Heart left ventricle (tissue), 16 donors: ENCODE measurements at regions not wholly inside any gene's neighbourhood (a gene's known extent, or its start where the extent isn't known, plus 50 kb on each side); places are given as distances from the start of the nearest gene placed in this dataset.

Experiments
- ATAC-seq, 4 donors: fragments of 200-7000 bp; cut with Tn5 transposase; one replicate each; pipeline ENCODE4 v1.9.1; 2020 to 2022; ENCODE audit warnings: moderate library complexity in 4 of 4, mild to moderate bottlenecking in 3 of 4, moderate number of reproducible peaks in 1 of 4
- DNase-seq, 5 donors: peaks; one replicate each; pipeline ENCODE4 v3.0.0-alpha.2; 2020
- H3K27ac ChIP-seq, 12 donors: fragments of 200-600 bp; sonication (generic) in 4 of 12; one replicate each; pipeline versions ENCODE4 v1.5.0 to v1.8.0; 2016 to 2022; ENCODE audit warnings: mild to moderate bottlenecking in 2 of 12
- H3K27me3 ChIP-seq, 9 donors: fragments of 200-600 bp; sonication (generic) in 2 of 9; one replicate each; pipeline versions ENCODE4 v1.5.1 to v1.8.0; 2016 to 2022; ENCODE audit warnings: mild to moderate bottlenecking in 3 of 9
- H3K36me3 ChIP-seq, 9 donors: fragments of 200-600 bp; sonication (generic) in 2 of 9; one replicate each; pipeline versions ENCODE4 v1.5.0 to v1.8.0; 2018 to 2022; ENCODE audit warnings: mild to moderate bottlenecking in 2 of 9
- H3K4me1 ChIP-seq, 12 donors: fragments of 200-600 bp; sonication (generic) in 4 of 12; one replicate each; pipeline versions ENCODE4 v1.5.0 to v1.8.0; 2016 to 2022; ENCODE audit warnings: mild to moderate bottlenecking in 3 of 12
- H3K4me3 ChIP-seq, 12 donors: fragments of 200-600 bp; sonication (generic) in 4 of 12; one replicate each; pipeline versions ENCODE4 v1.5.0 to v1.8.0; 2017 to 2022; ENCODE audit warnings: mild to moderate bottlenecking in 9 of 12, moderate library complexity in 4 of 12
- H3K9me3 ChIP-seq, 12 donors: fragments of 200-600 bp; sonication (generic) in 4 of 12; one replicate each; pipeline versions ENCODE4 v1.5.0 to v1.8.0; 2016 to 2022; ENCODE audit warnings: mild to moderate bottlenecking in 1 of 12
- POLR2A ChIP-seq, 2 donors: fragments of 450-650 bp; IDR thresholded peaks; one replicate each; pipeline ENCODE4 v1.6.1; 2017; ENCODE audit warnings: antibody characterized with exemption in 2 of 2, mild to moderate bottlenecking in 2 of 2, moderate library complexity in 2 of 2
- WGBS, 4 donors: extraction: QIAGEN DNeasy Blood & Tissue Kit in 2 of 4; methylation state at CpG; one replicate each; pipeline versions ENCODE4 v1.1.5 to v1.1.7; 2013 to 2018; 5-methylcytosine and 5-hydroxymethylcytosine counted together
- intact Hi-C, 10 donors: fragments of 100-400 bp; cut with DNase I; formaldehyde crosslinking; loops; one replicate each; pipeline versions ENCODE4 v1.11.1 to v1.14.2; 2022
- TF ChIP-seq, protein P1 (sequence below), 12 donors: fragments of 200-600 bp; sonication (generic) in 4 of 12; IDR thresholded peaks; one replicate each; pipeline versions ENCODE4 v1.5.0 to v1.8.0; 2018 to 2022; ENCODE audit warnings: antibody characterized with exemption in 12 of 12, mild to moderate bottlenecking in 5 of 12
- donor health status: ischemic (EF 13 %, LVEDD 7.1; RV severe dilation, severe dysfunction).
- donor health status: healthy with polysubstance abuse.
- donor health status: DM: no; HTN: yes; CAD: no.
- donor health status: DM: no; HTN: no; CAD: no.
- donor health status: ischemic (EF 25% LVEDD 6.9; RV normal size, moderate dysfunction).
- donor health status: ischemic (EF 25% LVEDD 5.7; RV mildly dilated, moderate dysfunction).
- donor health status: healthy.
- donor health status: DM: yes; HTN: yes; CAD: no.
- donor health status: ischemic (EF 35%, LVEDD 5.7; RV mildly dilated, moderate dysfunction).
- donor health status: nonischemic (EF 11% LVEDD 7.7; RV severe dilation, severe dysfunction).
- donor health status: DM: yes; HTN: yes; CAD: no.
- donor health status: PGD.
- donor health status: ischemic (EF 29% LVEDD 5.4; RV normal size, mild dysfunction).
- donor health status: nonischemic (EF 23%, LVEDD 6.1; RV moderate dilation, normal function).

DNA sequence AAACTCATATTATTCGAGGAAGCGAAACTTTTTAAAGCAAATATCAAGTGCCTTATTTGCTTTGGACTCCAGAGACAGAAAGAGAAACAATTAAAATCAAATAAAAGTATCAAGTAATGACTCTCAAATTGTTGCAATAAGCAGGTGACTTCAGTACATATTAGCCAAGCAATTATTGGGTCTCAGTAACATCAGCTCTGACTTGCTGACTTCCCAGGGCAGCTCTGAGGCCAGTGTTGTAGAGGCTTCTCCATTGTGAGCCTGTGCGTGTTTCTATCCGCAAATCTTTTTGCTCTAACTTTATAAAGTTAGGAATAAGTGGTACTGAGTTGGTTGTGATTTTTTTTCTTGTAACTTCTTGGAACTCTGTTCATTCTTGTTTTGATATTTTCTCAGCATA, 186.8 kb upstream of the PRLR start:
- intact Hi-C loops, result no loop called here
- no peak for ATAC-seq
- Histone ChIP-seq H3K4me3 (no peak overlapping the region), H3K4me1 (no peaks in the 10 kb centered on the region), H3K27me3 (no peaks in the 10 kb centered on the region), H3K27ac (no peak overlapping the region), H3K36me3 (no peaks in the 10 kb centered on the region), H3K9me3 (peaks cover 0 to 2% (median 0%) of the 10 kb centered on the region in 12 donors)
- 88 to 92% (median 90%) methylated on average over 4 of the region's 4 CpGs for WGBS, 4 donors
- TF ChIP-seq, protein P1, sequence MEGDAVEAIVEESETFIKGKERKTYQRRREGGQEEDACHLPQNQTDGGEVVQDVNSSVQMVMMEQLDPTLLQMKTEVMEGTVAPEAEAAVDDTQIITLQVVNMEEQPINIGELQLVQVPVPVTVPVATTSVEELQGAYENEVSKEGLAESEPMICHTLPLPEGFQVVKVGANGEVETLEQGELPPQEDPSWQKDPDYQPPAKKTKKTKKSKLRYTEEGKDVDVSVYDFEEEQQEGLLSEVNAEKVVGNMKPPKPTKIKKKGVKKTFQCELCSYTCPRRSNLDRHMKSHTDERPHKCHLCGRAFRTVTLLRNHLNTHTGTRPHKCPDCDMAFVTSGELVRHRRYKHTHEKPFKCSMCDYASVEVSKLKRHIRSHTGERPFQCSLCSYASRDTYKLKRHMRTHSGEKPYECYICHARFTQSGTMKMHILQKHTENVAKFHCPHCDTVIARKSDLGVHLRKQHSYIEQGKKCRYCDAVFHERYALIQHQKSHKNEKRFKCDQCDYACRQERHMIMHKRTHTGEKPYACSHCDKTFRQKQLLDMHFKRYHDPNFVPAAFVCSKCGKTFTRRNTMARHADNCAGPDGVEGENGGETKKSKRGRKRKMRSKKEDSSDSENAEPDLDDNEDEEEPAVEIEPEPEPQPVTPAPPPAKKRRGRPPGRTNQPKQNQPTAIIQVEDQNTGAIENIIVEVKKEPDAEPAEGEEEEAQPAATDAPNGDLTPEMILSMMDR (IDR thresholded peaks at IDR 0.05), result no peak
- no peak for TF ChIP-seq POLR2A (IDR thresholded peaks at IDR 0.05)
- DNase-seq, result no peak

DNA sequence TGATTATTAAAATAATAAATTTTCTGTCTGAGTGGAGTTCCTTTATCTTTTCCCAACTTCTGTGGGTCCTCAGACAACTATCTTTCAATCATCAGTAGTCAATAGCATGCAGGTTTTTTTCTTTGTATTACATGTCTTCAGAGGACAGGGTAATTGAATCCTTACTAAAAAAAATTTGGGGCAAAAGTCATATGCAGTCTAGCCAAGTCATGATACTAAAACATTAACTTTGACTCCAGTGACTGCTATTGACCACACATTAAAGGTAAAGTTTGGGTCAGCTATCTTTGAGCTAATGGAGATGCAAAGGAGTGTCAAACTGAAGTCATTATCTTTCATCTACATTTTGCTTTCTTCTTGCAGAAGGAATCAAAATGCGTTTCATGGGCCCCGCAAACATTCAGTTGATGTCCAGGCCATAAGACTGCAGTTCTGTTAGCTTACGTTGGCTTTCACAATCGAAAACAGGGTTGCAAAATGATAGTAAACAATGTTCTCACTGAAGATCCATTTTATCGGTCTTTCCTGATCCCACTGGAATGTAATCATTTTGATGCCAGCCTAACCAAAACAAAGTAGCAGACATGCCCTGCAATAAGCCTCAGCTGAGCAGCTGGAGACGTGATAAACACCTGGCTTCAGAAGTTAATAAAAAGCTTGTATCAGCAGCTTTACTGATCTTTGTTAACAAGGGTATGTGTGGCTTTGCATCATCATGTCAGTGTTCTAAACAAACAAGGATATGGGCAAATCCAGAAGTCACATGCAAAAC, 186.1 kb upstream of the PRLR start:
- TF ChIP-seq POLR2A (IDR thresholded peaks at IDR 0.05), result no peak
- TF ChIP-seq, protein P1 (IDR thresholded peaks at IDR 0.05), result no peak
- no peak for ATAC-seq
- Histone ChIP-seq H3K27ac (no peak overlapping the region), H3K27me3 (no peaks in the 10 kb centered on the region), H3K4me1 (no peaks in the 10 kb centered on the region), H3K9me3 (peaks cover 0 to 2% (median 0%) of the 10 kb centered on the region in 12 donors), H3K4me3 (no peak overlapping the region), H3K36me3 (no peaks in the 10 kb centered on the region)
- DNase-seq, result no peak
- intact Hi-C loops, result no loop called here
- 74 to 79% (median 77%) methylated on average over 6 of the region's 6 CpGs for WGBS, 4 donors

DNA sequence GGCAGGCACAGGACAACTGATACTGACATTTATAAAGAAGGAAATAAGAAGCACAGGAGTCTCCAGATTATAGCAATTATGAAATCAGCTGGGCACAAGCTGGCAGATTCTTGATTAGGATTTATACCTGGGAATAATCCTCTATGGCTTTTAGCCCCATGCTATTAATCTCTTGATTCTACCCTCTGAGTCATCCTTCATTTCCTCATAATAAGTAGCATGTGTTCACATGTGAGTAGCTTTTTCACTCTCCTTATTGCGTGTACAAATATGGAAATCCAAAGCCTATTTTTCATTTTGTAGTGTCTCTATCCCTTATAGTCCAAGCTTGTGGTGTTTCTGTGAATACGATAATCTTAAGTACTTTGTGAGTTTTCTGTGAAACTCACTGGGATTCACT, 185.0 kb upstream of the PRLR start:
- Histone ChIP-seq H3K27me3 (no peaks in the 10 kb centered on the region), H3K9me3 (peaks cover 0 to 2% (median 0%) of the 10 kb centered on the region in 12 donors), H3K4me1 (no peaks in the 10 kb centered on the region), H3K4me3 (no peak overlapping the region), H3K36me3 (no peaks in the 10 kb centered on the region), H3K27ac (no peak overlapping the region)
- ATAC-seq, result no peak
- TF ChIP-seq, protein P1 (IDR thresholded peaks at IDR 0.05), result no peak
- no peak for TF ChIP-seq POLR2A (IDR thresholded peaks at IDR 0.05)
- 91 to 93% (median 92%) methylated on average over 2 of the region's 2 CpGs for WGBS, 4 donors
- intact Hi-C loops, result no loop called here
- DNase-seq, result no peak

DNA sequence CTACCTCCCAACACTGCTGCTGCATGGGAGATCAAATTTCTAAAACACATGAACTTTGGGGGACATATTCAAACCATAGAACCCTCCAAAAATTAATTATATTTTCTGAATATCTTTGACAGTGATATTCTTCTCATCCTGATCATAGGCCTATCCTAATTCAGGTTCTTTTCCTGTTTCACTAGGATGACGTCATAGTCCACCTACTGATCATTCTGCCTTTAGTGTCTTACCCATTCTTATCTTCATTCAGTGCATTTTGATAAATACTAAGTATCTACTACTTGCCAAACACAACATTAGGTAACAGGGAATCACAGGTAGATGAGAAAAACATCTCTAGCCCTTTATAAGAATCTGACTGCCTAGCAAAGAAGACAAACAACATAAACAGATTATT, 179.1 kb upstream of the PRLR start:
- 63 to 73% (median 69%) methylated on average over 1 of the region's 1 CpG for WGBS, 4 donors
- Histone ChIP-seq H3K27me3 (no peaks in the 10 kb centered on the region), H3K4me1 (no peaks in the 10 kb centered on the region), H3K4me3 (no peak overlapping the region), H3K9me3 (peaks cover 0 to 2% (median 0%) of the 10 kb centered on the region in 12 donors), H3K36me3 (no peaks in the 10 kb centered on the region), H3K27ac (no peak overlapping the region)
- intact Hi-C loops, result no loop called here
- ATAC-seq (no peak), DNase-seq (no peak)
- TF ChIP-seq, protein P1 (IDR thresholded peaks at IDR 0.05), result no peak
